WTC11 (cell line): ENCODE measurements at regions not wholly inside any gene's neighbourhood (a gene's known extent, or its start where the extent isn't known, plus 50 kb on each side); places are given as distances from the start of the nearest gene placed in this dataset.

Experiments
- FOXJ3 ChIP-seq: sonication (generic); formaldehyde crosslinking; IDR thresholded peaks from 2 replicates; pipeline ENCODE4 v1.9.0; 2021; ENCODE audit warnings: missing genetic modification reagents, mild to moderate bottlenecking, borderline replicate concordance
- SP1 ChIP-seq: sonication (generic); formaldehyde crosslinking; conservative IDR thresholded peaks from 2 replicates; pipeline ENCODE4 v1.8.1; 2022; ENCODE audit warnings: missing genetic modification reagents
- TF ChIP-seq, protein P1 (sequence below): fragments of 200-600 bp; IDR thresholded peaks from 2 replicates; pipeline ENCODE4 v1.8.0; 2022; ENCODE audit warnings: antibody characterized with exemption
- TF ChIP-seq, protein P2 (sequence below): sonication (generic); formaldehyde crosslinking; IDR thresholded peaks from 2 replicates; pipeline ENCODE4 v1.8.0; 2022; ENCODE audit warnings: mild to moderate bottlenecking, missing genetic modification reagents
- TF ChIP-seq, protein P3 (sequence below): sonication (generic); formaldehyde crosslinking; IDR thresholded peaks from 2 replicates; pipeline ENCODE4 v1.8.0; 2022; ENCODE audit warnings: mild to moderate bottlenecking, missing genetic modification reagents

DNA sequence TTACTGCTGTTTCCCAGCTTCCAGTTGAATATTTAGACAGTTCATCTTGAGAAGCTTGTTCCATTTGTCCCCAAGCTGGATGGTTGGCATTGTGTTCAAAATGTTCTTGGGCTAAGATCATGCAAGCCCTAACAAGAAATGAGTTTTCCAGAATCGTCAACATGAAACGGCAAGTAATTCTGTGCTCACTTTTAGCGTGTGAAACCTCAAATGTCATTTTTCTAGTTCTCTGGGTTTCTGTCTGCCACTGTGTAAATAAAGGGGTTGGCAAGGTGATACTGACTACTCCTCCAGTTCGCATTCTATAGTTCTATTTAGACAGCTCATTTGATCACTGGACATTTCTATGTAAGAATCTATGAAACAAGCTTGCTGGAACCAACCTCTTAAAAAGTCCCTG, 194.0 kb downstream of the AHR start:
- TF ChIP-seq SP1 (CRISPR knock-in tag) (no peak), FOXJ3 (CRISPR knock-in tag) (no peak)
- TF ChIP-seq, protein P1, sequence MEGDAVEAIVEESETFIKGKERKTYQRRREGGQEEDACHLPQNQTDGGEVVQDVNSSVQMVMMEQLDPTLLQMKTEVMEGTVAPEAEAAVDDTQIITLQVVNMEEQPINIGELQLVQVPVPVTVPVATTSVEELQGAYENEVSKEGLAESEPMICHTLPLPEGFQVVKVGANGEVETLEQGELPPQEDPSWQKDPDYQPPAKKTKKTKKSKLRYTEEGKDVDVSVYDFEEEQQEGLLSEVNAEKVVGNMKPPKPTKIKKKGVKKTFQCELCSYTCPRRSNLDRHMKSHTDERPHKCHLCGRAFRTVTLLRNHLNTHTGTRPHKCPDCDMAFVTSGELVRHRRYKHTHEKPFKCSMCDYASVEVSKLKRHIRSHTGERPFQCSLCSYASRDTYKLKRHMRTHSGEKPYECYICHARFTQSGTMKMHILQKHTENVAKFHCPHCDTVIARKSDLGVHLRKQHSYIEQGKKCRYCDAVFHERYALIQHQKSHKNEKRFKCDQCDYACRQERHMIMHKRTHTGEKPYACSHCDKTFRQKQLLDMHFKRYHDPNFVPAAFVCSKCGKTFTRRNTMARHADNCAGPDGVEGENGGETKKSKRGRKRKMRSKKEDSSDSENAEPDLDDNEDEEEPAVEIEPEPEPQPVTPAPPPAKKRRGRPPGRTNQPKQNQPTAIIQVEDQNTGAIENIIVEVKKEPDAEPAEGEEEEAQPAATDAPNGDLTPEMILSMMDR, result no peak
- TF ChIP-seq, protein P2, sequence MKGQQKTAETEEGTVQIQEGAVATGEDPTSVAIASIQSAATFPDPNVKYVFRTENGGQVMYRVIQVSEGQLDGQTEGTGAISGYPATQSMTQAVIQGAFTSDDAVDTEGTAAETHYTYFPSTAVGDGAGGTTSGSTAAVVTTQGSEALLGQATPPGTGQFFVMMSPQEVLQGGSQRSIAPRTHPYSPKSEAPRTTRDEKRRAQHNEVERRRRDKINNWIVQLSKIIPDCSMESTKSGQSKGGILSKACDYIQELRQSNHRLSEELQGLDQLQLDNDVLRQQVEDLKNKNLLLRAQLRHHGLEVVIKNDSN, result no peak
- TF ChIP-seq, protein P3, sequence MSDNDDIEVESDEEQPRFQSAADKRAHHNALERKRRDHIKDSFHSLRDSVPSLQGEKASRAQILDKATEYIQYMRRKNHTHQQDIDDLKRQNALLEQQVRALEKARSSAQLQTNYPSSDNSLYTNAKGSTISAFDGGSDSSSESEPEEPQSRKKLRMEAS, result no peak
